HCT116 (cell line): ENCODE measurements at regions not wholly inside any gene's neighbourhood (a gene's known extent, or its start where the extent isn't known, plus 50 kb on each side); places are given as distances from the start of the nearest gene placed in this dataset.

Source experiments
- ATAC-seq: fragments of 200-7000 bp; cut with Tn5 transposase; 2 replicates; pipeline ENCODE4 v1.9.1; 2020; ENCODE audit warnings: mild to moderate bottlenecking, moderate library complexity
- BruUV-seq: library from RNA; stranded (reverse); fragments of 400-500 nt; replicated peaks from 2 replicates; lab custom pipeline; 2021; lab: Mats Ljungman, UMichigan
- CTCF ChIA-PET: fragments of 300-600 bp; sonication (Branson Sonifier 250); formaldehyde crosslinking; loops from one replicate; lab custom pipeline; 2021; ENCODE audit warnings: antibody characterized with exemption; lab: Charles Lee
- POLR2A ChIA-PET: fragments of 300-600, 350-600 bp; sonication (Branson Sonifier 250); formaldehyde crosslinking; loops from one replicate; lab custom pipeline; 2021; ENCODE audit warnings: antibody characterized with exemption; lab: Charles Lee
- RAD21 ChIA-PET, 2 experiments: fragments of 300-600 bp; sonication (Branson Sonifier 250); formaldehyde crosslinking; loops; one replicate each; lab custom pipeline; 2023; ENCODE audit warnings: low total read pairs in 2 of 2; ENCODE audit not compliant: uncharacterized antibody in 2 of 2, unreplicated experiment in 2 of 2, low non-redundant PET in 1 of 2; lab: Charles Lee
- DNase-seq: peaks from one replicate; pipeline ENCODE4 v3.0.0-alpha.2; 2010; ENCODE audit warnings: low read depth, low spot score
- H2AFZ ChIP-seq: fragments of 200-600 bp; shearing (Covaris generic), sonication (generic); 2 replicates; pipeline ENCODE4 v1.6.1; 2017; ENCODE audit warnings: low read depth, mixed run types, mixed read lengths, antibody characterized with exemption, low read length; ENCODE audit not compliant: poor library complexity, severe bottlenecking
- H3K27ac ChIP-seq: 2 replicates; pipeline ENCODE4 v1.5.1; 2012; ENCODE audit warnings: low read depth, low read length
- H3K27me3 ChIP-seq: fragments of 200-600 bp; sonication (generic); 2 replicates; pipeline ENCODE4 v1.6.1; 2016; ENCODE audit warnings: mixed run types, low read length, mixed read lengths; ENCODE audit not compliant: insufficient read depth
- H3K36me3 ChIP-seq, 2 experiments: fragments of 200-500 bp in 1 of 2; fragments of 200-600 bp in 1 of 2; sonication (Bioruptor generic) in 1 of 2; sonication (generic) in 1 of 2; 2 replicates each; pipeline versions ENCODE4 v1.5.1 to v1.6.1; 2014 to 2016; ENCODE audit warnings: low read length in 2 of 2, inconsistent platforms in 1 of 2, mixed read lengths in 1 of 2, mixed run types in 1 of 2; ENCODE audit not compliant: insufficient read depth in 2 of 2, control insufficient read depth in 1 of 2
- H3K4me1 ChIP-seq, 2 experiments: fragments of 200-600 bp in 1 of 2; sonication (generic) in 1 of 2; 2 replicates each; pipeline versions ENCODE4 v1.5.1 to v1.6.1; 2012 to 2017; ENCODE audit warnings: low read length in 2 of 2, inconsistent platforms in 1 of 2, mild to moderate bottlenecking in 1 of 2, mixed read lengths in 1 of 2, mixed run types in 1 of 2, moderate library complexity in 1 of 2; ENCODE audit not compliant: insufficient read depth in 2 of 2, control insufficient read depth in 1 of 2
- H3K4me2 ChIP-seq: fragments of 200-600 bp; sonication (generic); 2 replicates; pipeline ENCODE4 v1.6.1; 2017; ENCODE audit warnings: mixed run types, low read length, mixed read lengths
- H3K4me3 ChIP-seq, 2 experiments: fragments of 200-600 bp in 1 of 2; sonication (generic) in 1 of 2; replicated peaks in 1 of 2; 2 replicates each; pipeline ENCODE4 v1.5.1; 2011 to 2016; ENCODE audit warnings: low read length in 2 of 2, control low read depth in 1 of 2, low read depth in 1 of 2, mild to moderate bottlenecking in 1 of 2, mixed read lengths in 1 of 2, mixed run types in 1 of 2
- H3K79me2 ChIP-seq: fragments of 200-600 bp; sonication (generic); 2 replicates; pipeline ENCODE4 v1.6.1; 2017; ENCODE audit warnings: mild to moderate bottlenecking, mixed run types, low read length, moderate library complexity, mixed read lengths; ENCODE audit not compliant: insufficient read depth
- H3K9ac ChIP-seq: fragments of 200-600 bp; sonication (generic); 2 replicates; pipeline ENCODE4 v1.6.1; 2016; ENCODE audit warnings: low read length, mixed read lengths
- H3K9me2 ChIP-seq: fragments of 200-600 bp; sonication (generic), shearing (Covaris generic); 2 replicates; pipeline ENCODE4 v1.6.1; 2017; ENCODE audit warnings: mixed run types, mild to moderate bottlenecking, moderate library complexity; ENCODE audit not compliant: insufficient read depth
- H3K9me3 ChIP-seq, 2 experiments: fragments of 200-500 bp in 1 of 2; fragments of 200-600 bp in 1 of 2; sonication (Bioruptor generic) in 1 of 2; sonication (generic) in 1 of 2; 2 replicates each; pipeline ENCODE4 v1.6.1; 2014 to 2017; ENCODE audit warnings: low read length in 2 of 2, mixed read lengths in 2 of 2, inconsistent platforms in 1 of 2, low read depth in 1 of 2, mild to moderate bottlenecking in 1 of 2, mixed run types in 1 of 2, moderate library complexity in 1 of 2; ENCODE audit not compliant: control insufficient read depth in 1 of 2, insufficient read depth in 1 of 2
- H4K20me1 ChIP-seq: fragments of 200-600 bp; sonication (generic), shearing (Covaris generic); 2 replicates; pipeline ENCODE4 v1.6.1; 2017; ENCODE audit warnings: mixed run types, mild to moderate bottlenecking, moderate library complexity; ENCODE audit not compliant: insufficient read depth
- CEBPB ChIP-seq: IDR thresholded peaks from 2 replicates; pipeline ENCODE4 v1.6.1; 2012; ENCODE audit warnings: low read depth
- EZH2phosphoT487 ChIP-seq: fragments of 200-600 bp; IDR thresholded peaks from 2 replicates; pipeline ENCODE4 v1.6.1; 2018; ENCODE audit warnings: antibody characterized with exemption, borderline replicate concordance
- JUND ChIP-seq: IDR thresholded peaks from 2 replicates; pipeline ENCODE4 v1.6.1; 2012
- POLR2A ChIP-seq: IDR thresholded peaks from 2 replicates; pipeline ENCODE4 v1.7.0; 2011; ENCODE audit warnings: borderline replicate concordance; ENCODE audit not compliant: insufficient read depth, insufficient read length; ENCODE audit errors: extremely low read depth
- RAD21 ChIP-seq: IDR thresholded peaks from 2 replicates; pipeline ENCODE4 v1.6.1; 2012; ENCODE audit warnings: low read depth, mild to moderate bottlenecking
- SP1 ChIP-seq: IDR thresholded peaks from 2 replicates; pipeline ENCODE4 v1.6.1; 2012; ENCODE audit warnings: low read depth
- SRF ChIP-seq: IDR thresholded peaks from 2 replicates; pipeline ENCODE4 v1.6.1; 2012; ENCODE audit warnings: low read depth
- TCF7L2 ChIP-seq: IDR thresholded peaks from 2 replicates; pipeline ENCODE4 v1.7.0; 2011; ENCODE audit warnings: borderline replicate concordance, inconsistent platforms; ENCODE audit not compliant: insufficient read depth, insufficient read length; ENCODE audit errors: extremely low read depth
- YY1 ChIP-seq: IDR thresholded peaks from 2 replicates; pipeline ENCODE4 v1.6.1; 2011; ENCODE audit warnings: low read length, low read depth, moderate library complexity, mild to moderate bottlenecking; ENCODE audit not compliant: insufficient replicate concordance; ENCODE audit errors: extremely low read depth
- intact Hi-C: fragments of 100-400 bp; cut with micrococcal nuclease; formaldehyde crosslinking; loops from 2 replicates; pipeline ENCODE4 v1.10.0; 2022
- TF ChIP-seq, protein P1 (sequence below): IDR thresholded peaks from 2 replicates; pipeline ENCODE4 v1.6.1; 2012
- TF ChIP-seq, protein P2 (sequence below), 3 experiments: fragments of 200-600 bp in 1 of 3; sonication (generic) in 1 of 3; IDR thresholded peaks in 2 of 3; conservative IDR thresholded peaks in 1 of 3; 2 replicates each; pipeline ENCODE4 v1.5.1; 2012 to 2017; ENCODE audit warnings: low read depth in 2 of 3, low read length in 2 of 3, antibody characterized with exemption in 1 of 3, borderline replicate concordance in 1 of 3, control low read depth in 1 of 3, mild to moderate bottlenecking in 1 of 3, mixed read lengths in 1 of 3, mixed run types in 1 of 3, moderate library complexity in 1 of 3; ENCODE audit not compliant: insufficient read depth in 1 of 3

DNA sequence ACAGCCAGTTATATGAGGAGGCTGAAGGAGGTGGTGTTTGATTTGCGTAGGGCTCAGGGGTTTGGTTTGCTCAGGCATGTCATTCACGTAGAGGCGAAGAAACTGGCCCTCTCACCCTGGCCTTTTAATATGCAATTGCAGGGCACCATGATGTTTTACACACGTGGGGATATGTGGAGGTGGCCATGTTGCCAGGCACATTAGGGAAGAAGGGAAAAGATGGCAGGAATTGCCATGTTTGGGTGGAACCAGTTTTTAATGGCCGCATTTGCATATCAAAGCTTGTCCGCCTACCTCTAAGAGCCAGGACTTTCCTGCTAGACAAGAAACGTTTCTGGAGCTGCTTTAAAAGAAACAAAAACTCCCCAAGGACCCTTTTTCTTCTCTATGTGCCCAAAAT is 1483.7 kb upstream of the GOT2 start:
- DNase-seq (no peak), ATAC-seq (no peak)
- H3K4me1 ChIP-seq = no peaks in the 10 kb centered on the region
- POLR2A ChIA-PET = no interaction called here
- no peak for TF ChIP-seq YY1
- TF ChIP-seq, protein P1, sequence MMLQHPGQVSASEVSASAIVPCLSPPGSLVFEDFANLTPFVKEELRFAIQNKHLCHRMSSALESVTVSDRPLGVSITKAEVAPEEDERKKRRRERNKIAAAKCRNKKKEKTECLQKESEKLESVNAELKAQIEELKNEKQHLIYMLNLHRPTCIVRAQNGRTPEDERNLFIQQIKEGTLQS = no peak
- no peak for TF ChIP-seq SRF
- no peak for TF ChIP-seq RAD21
- TF ChIP-seq, protein P2, sequence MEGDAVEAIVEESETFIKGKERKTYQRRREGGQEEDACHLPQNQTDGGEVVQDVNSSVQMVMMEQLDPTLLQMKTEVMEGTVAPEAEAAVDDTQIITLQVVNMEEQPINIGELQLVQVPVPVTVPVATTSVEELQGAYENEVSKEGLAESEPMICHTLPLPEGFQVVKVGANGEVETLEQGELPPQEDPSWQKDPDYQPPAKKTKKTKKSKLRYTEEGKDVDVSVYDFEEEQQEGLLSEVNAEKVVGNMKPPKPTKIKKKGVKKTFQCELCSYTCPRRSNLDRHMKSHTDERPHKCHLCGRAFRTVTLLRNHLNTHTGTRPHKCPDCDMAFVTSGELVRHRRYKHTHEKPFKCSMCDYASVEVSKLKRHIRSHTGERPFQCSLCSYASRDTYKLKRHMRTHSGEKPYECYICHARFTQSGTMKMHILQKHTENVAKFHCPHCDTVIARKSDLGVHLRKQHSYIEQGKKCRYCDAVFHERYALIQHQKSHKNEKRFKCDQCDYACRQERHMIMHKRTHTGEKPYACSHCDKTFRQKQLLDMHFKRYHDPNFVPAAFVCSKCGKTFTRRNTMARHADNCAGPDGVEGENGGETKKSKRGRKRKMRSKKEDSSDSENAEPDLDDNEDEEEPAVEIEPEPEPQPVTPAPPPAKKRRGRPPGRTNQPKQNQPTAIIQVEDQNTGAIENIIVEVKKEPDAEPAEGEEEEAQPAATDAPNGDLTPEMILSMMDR (IDR thresholded peaks at IDR 0.05 in 2 of 3, conservative IDR thresholded peaks at IDR 0.05 in 1 of 3; ENCODE audit: borderline replicate concordance in 1 of 3, insufficient read depth in 1 of 3, low read depth in 2 of 3, low read length in 2 of 3) = no peak
- no peak for TF ChIP-seq TCF7L2
- no peak for TF ChIP-seq CEBPB
- peaks cover 0 to 22% of the 10 kb centered on the region in 2 experiments; a peak in 3 of 4 replicates for H3K9me3 ChIP-seq
- H3K27me3 ChIP-seq = no peaks in the 10 kb centered on the region
- H3K36me3 ChIP-seq = no peaks in the 10 kb centered on the region
- no peak overlapping the region for H3K4me3 ChIP-seq
- no peaks in the 10 kb centered on the region for H3K79me2 ChIP-seq
- CTCF ChIA-PET = no interaction called here
- RAD21 ChIA-PET = no interaction called here
- H4K20me1 ChIP-seq = no peaks in the 10 kb centered on the region
- no peak overlapping the region for H3K4me2 ChIP-seq
- no peak overlapping the region for H3K9ac ChIP-seq
- intact Hi-C loops = no loop called here
- no peak overlapping the region for H2AFZ ChIP-seq
- H3K27ac ChIP-seq = no peak overlapping the region
- H3K9me2 ChIP-seq = no peaks in the 10 kb centered on the region
- BruUV-seq = no TSS peak

DNA sequence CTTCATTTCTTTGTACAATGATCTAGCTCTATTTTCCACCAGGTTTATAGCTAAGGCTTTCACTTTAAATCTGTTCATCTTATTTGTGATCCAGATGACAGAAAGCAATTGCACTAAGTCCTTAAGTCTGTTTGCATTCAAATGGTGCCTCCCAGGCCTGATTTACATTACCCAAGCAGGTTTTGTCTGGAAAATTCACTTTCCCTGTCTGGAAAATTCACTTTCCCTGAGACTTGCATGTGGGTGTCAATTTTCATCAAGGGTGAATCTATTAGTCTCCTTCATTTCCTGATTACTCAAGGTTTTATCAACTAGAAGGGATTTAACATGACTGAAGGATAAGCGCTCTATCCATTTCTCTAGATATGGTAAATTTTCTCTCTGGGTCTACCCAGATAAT is 1480.2 kb upstream of the GOT2 start:
- Histone ChIP-seq H3K4me1 (no peaks in the 10 kb centered on the region), H3K9ac (no peak overlapping the region), H3K9me2 (no peaks in the 10 kb centered on the region), H3K4me3 (no peak overlapping the region), H4K20me1 (no peaks in the 10 kb centered on the region), H3K27me3 (no peaks in the 10 kb centered on the region), H3K9me3 (peaks cover 0 to 22% of the 10 kb centered on the region in 2 experiments; a peak in 3 of 4 replicates), H3K79me2 (no peaks in the 10 kb centered on the region), H3K27ac (no peak overlapping the region), H3K4me2 (no peak overlapping the region), H3K36me3 (no peaks in the 10 kb centered on the region), H2AFZ (no peak overlapping the region)
- intact Hi-C loops = no loop called here
- ChIA-PET RAD21 (no interaction called here), POLR2A (no interaction called here), CTCF (no interaction called here)
- no TSS peak for BruUV-seq
- DNase-seq = no peak
- TF ChIP-seq RAD21 = no peak
- no peak for TF ChIP-seq JUND
- no peak for TF ChIP-seq SP1
- TF ChIP-seq TCF7L2 = no peak
- TF ChIP-seq CEBPB = no peak
- no peak for TF ChIP-seq POLR2A
- TF ChIP-seq YY1 = no peak
- TF ChIP-seq EZH2phosphoT487 = no peak
- ATAC-seq = no peak
